Caco-2 (cell line): ENCODE measurements at regions not wholly inside any gene's neighbourhood (a gene's known extent, or its start where the extent isn't known, plus 50 kb on each side); places are given as distances from the start of the nearest gene placed in this dataset.

ENCODE experiments used
- BruUV-seq: library from RNA; stranded (reverse); fragments of 400-500 nt; replicated peaks from 2 replicates; lab custom pipeline; 2021; lab: Mats Ljungman, UMichigan
- CTCF ChIA-PET: fragments of 300-600 bp; sonication (Branson Sonifier 250); formaldehyde crosslinking; loops from one replicate; lab custom pipeline; 2022; ENCODE audit warnings: antibody characterized with exemption; lab: Charles Lee
- POLR2A ChIA-PET: fragments of 300-600 bp; sonication (Branson Sonifier 250); formaldehyde crosslinking; loops from one replicate; lab custom pipeline; 2022; ENCODE audit warnings: antibody characterized with exemption; lab: Charles Lee
- DNase-seq, 2 experiments: peaks; one replicate each; pipeline versions ENCODE4 v3.0.0 to v3.0.0-alpha.2; 2020 to 2022
- H3K27me3 ChIP-seq: replicated peaks from 2 replicates; pipeline ENCODE4 v1.6.0; 2011; ENCODE audit warnings: low read length; ENCODE audit not compliant: control insufficient read depth, insufficient read depth
- H3K36me3 ChIP-seq: 2 replicates; pipeline ENCODE4 v1.5.1; 2011; ENCODE audit warnings: low read length; ENCODE audit not compliant: control insufficient read depth, insufficient read depth
- H3K4me1 ChIP-seq: fragments of 250-450 bp; sonication (Bioruptor Pico); 2 replicates; pipeline ENCODE4 v1.5.1; 2020; ENCODE audit warnings: mild to moderate bottlenecking
- H3K4me3 ChIP-seq: 2 replicates; pipeline ENCODE4 v1.5.1; 2011; ENCODE audit warnings: low read depth, mild to moderate bottlenecking, control low read depth, low read length
- H3K9me3 ChIP-seq: fragments of 250-450 bp; sonication (Bioruptor Pico); 2 replicates; pipeline ENCODE4 v1.5.1; 2020; ENCODE audit warnings: mild to moderate bottlenecking, moderate library complexity
- H3K27ac Mint-ChIP-seq: one replicate; pipeline ENCODE4 v1.8.0; 2022; ENCODE audit warnings: mixed read lengths; ENCODE audit not compliant: unreplicated experiment
- H3K27me3 Mint-ChIP-seq: one replicate; pipeline ENCODE4 v1.8.0; 2022; ENCODE audit warnings: mixed read lengths; ENCODE audit not compliant: insufficient read depth, unreplicated experiment
- H3K36me3 Mint-ChIP-seq: one replicate; pipeline ENCODE4 v1.8.0; 2022; ENCODE audit warnings: mild to moderate bottlenecking, mixed read lengths; ENCODE audit not compliant: insufficient read depth, unreplicated experiment
- H3K4me1 Mint-ChIP-seq: one replicate; pipeline ENCODE4 v1.8.0; 2022; ENCODE audit warnings: low read depth, mixed read lengths; ENCODE audit not compliant: unreplicated experiment
- H3K4me3 Mint-ChIP-seq: one replicate; pipeline ENCODE4 v1.8.0; 2022; ENCODE audit warnings: mild to moderate bottlenecking, moderate library complexity, mixed read lengths; ENCODE audit not compliant: unreplicated experiment
- H3K9me3 Mint-ChIP-seq: one replicate; pipeline ENCODE4 v1.8.0; 2022; ENCODE audit warnings: mixed read lengths; ENCODE audit not compliant: unreplicated experiment
- CTCF ChIP-seq, 2 experiments: fragments of 200-600 bp in 1 of 2; IDR thresholded peaks; 1 replicate in 1 of 2; 2 replicates in 1 of 2; pipeline versions ENCODE4 v1.5.1 to v1.8.0; 2011 to 2022; ENCODE audit warnings: antibody characterized with exemption in 1 of 2, control low read depth in 1 of 2, inconsistent platforms in 1 of 2, low read depth in 1 of 2, low read length in 1 of 2, mild to moderate bottlenecking in 1 of 2, moderate library complexity in 1 of 2; ENCODE audit not compliant: insufficient read depth in 1 of 2, severe bottlenecking in 1 of 2, unreplicated experiment in 1 of 2
- intact Hi-C: fragments of 100-400 bp; cut with micrococcal nuclease; formaldehyde crosslinking; loops from one replicate; pipeline ENCODE4 v1.10.0; 2022; ENCODE audit not compliant: unreplicated experiment

GRCh38 chr11:45726493-45727054 is 61.2 kb upstream of the CHST1 start:
- no peak for DNase-seq
- H3K9me3 Mint-ChIP-seq = no peaks in the 10 kb centered on the region
- no TSS peak for BruUV-seq
- ChIA-PET POLR2A (no interaction called here), CTCF (no interaction called here)
- no peaks in the 10 kb centered on the region for H3K36me3 Mint-ChIP-seq
- intact Hi-C loops = no loop called here
- H3K4me1 Mint-ChIP-seq = no peaks in the 10 kb centered on the region
- H3K27ac Mint-ChIP-seq = no peak overlapping the region
- no peaks in the 10 kb centered on the region for H3K36me3 ChIP-seq
- H3K4me3 Mint-ChIP-seq = no peak overlapping the region
- no peak for TF ChIP-seq CTCF (IDR thresholded peaks at IDR 0.05; ENCODE audit: insufficient read depth in 1 of 2, low read depth in 1 of 2, low read length in 1 of 2, severe bottlenecking in 1 of 2, unreplicated experiment in 1 of 2)
- peaks cover 19% of the 10 kb centered on the region for H3K27me3 Mint-ChIP-seq
- H3K9me3 ChIP-seq = no peaks in the 10 kb centered on the region
- no peaks in the 10 kb centered on the region; the same call in 1 of the 2 replicates for H3K27me3 ChIP-seq
- H3K4me1 ChIP-seq = no peaks in the 10 kb centered on the region
- no peak overlapping the region for H3K4me3 ChIP-seq

GRCh38 chr11:45725776-45726492 is 60.5 kb upstream of the CHST1 start:
- no TSS peak for BruUV-seq
- CTCF ChIA-PET = no interaction called here
- H3K9me3 Mint-ChIP-seq = no peaks in the 10 kb centered on the region
- H3K4me3 ChIP-seq = no peak overlapping the region
- H3K36me3 ChIP-seq = no peaks in the 10 kb centered on the region
- no peak for TF ChIP-seq CTCF (IDR thresholded peaks at IDR 0.05; ENCODE audit: insufficient read depth in 1 of 2, low read depth in 1 of 2, low read length in 1 of 2, severe bottlenecking in 1 of 2, unreplicated experiment in 1 of 2)
- intact Hi-C loops = no loop called here
- no peaks in the 10 kb centered on the region for H3K4me1 ChIP-seq
- no peaks in the 10 kb centered on the region for H3K36me3 Mint-ChIP-seq
- H3K27me3 Mint-ChIP-seq = peaks cover 15% of the 10 kb centered on the region
- H3K27ac Mint-ChIP-seq = no peak overlapping the region
- H3K4me3 Mint-ChIP-seq = no peak overlapping the region
- DNase-seq = no peak
- POLR2A ChIA-PET = no interaction called here
- no peaks in the 10 kb centered on the region for H3K9me3 ChIP-seq
- H3K27me3 ChIP-seq = no peaks in the 10 kb centered on the region; the same call in none of the 2 replicates
- no peaks in the 10 kb centered on the region for H3K4me1 Mint-ChIP-seq

GRCh38 chr11:45725121-45725520 is 59.7 kb upstream of the CHST1 start:
- POLR2A ChIA-PET = no interaction called here
- Mint-ChIP-seq H3K27ac (no peak overlapping the region), H3K27me3 (peaks cover 14% of the 10 kb centered on the region), H3K36me3 (no peaks in the 10 kb centered on the region), H3K4me3 (no peak overlapping the region), H3K9me3 (no peaks in the 10 kb centered on the region), H3K4me1 (no peaks in the 10 kb centered on the region)
- no peak overlapping the region for H3K4me3 ChIP-seq
- intact Hi-C loops = no loop called here
- no peaks in the 10 kb centered on the region for H3K4me1 ChIP-seq
- BruUV-seq = no TSS peak
- no peaks in the 10 kb centered on the region for H3K36me3 ChIP-seq
- no peaks in the 10 kb centered on the region; the same call in none of the 2 replicates for H3K27me3 ChIP-seq
- CTCF ChIA-PET = no interaction called here
- DNase-seq = no peak
- no peaks in the 10 kb centered on the region for H3K9me3 ChIP-seq
- no peak for TF ChIP-seq CTCF (IDR thresholded peaks at IDR 0.05; ENCODE audit: insufficient read depth in 1 of 2, low read depth in 1 of 2, low read length in 1 of 2, severe bottlenecking in 1 of 2, unreplicated experiment in 1 of 2)
